Endodermal cell (in vitro differentiated cells): ENCODE measurements at regions not wholly inside any gene's neighbourhood (a gene's known extent, or its start where the extent isn't known, plus 50 kb on each side); places are given as distances from the start of the nearest gene placed in this dataset.

Experiments
- DNase-seq: peaks from one replicate; pipeline ENCODE4 v3.0.0-alpha.2; 2017
- H3K27ac ChIP-seq: 2 replicates; pipeline ENCODE4 v1.5.1; 2013; ENCODE audit warnings: mild to moderate bottlenecking, low read depth, low read length, moderate library complexity
- H3K27me3 ChIP-seq: 2 replicates; pipeline ENCODE4 v1.6.1; 2013; ENCODE audit warnings: mild to moderate bottlenecking, low read length, moderate library complexity; ENCODE audit not compliant: insufficient read depth, control insufficient read depth, poor library complexity, severe bottlenecking
- H3K36me3 ChIP-seq: 2 replicates; pipeline ENCODE4 v1.7.0; 2013; ENCODE audit warnings: mild to moderate bottlenecking, low read length, moderate library complexity; ENCODE audit not compliant: control insufficient read depth, insufficient read depth
- H3K4me1 ChIP-seq: one replicate; pipeline ENCODE4 v1.7.0; 2013; ENCODE audit warnings: low read length; ENCODE audit not compliant: control insufficient read depth, insufficient read depth
- H3K4me3 ChIP-seq: 2 replicates; pipeline ENCODE4 v1.5.1; 2013; ENCODE audit warnings: mild to moderate bottlenecking, low read length, moderate library complexity
- H3K9ac ChIP-seq: 2 replicates; pipeline ENCODE4 v1.6.1; 2013; ENCODE audit warnings: mild to moderate bottlenecking, low read length, moderate library complexity; ENCODE audit not compliant: poor library complexity, severe bottlenecking; ENCODE audit errors: extremely low read depth
- H3K9me3 ChIP-seq: 2 replicates; pipeline ENCODE4 v1.6.1; 2013; ENCODE audit warnings: mild to moderate bottlenecking, low read length, moderate library complexity; ENCODE audit not compliant: control insufficient read depth
- H3K27ac Mint-ChIP-seq: 2 replicates; pipeline ENCODE4 v1.8.0; 2020; ENCODE audit warnings: mixed read lengths
- H3K27me3 Mint-ChIP-seq: 2 replicates; pipeline ENCODE4 v1.8.0; 2021; ENCODE audit warnings: mild to moderate bottlenecking, mixed read lengths; ENCODE audit not compliant: insufficient read depth
- H3K36me3 Mint-ChIP-seq: 2 replicates; pipeline ENCODE4 v1.8.0; 2020; ENCODE audit warnings: low read depth, mixed read lengths
- H3K4me1 Mint-ChIP-seq: 2 replicates; pipeline ENCODE4 v1.8.0; 2020; ENCODE audit warnings: mixed read lengths
- H3K4me3 Mint-ChIP-seq: 2 replicates; pipeline ENCODE4 v1.8.0; 2020; ENCODE audit warnings: mild to moderate bottlenecking, moderate library complexity, mixed read lengths
- H3K9me3 Mint-ChIP-seq: 2 replicates; pipeline ENCODE4 v1.8.0; 2020; ENCODE audit warnings: mild to moderate bottlenecking, mixed read lengths
- CTCF ChIP-seq: fragments of 200-600 bp; sonication (generic); conservative IDR thresholded peaks from 2 replicates; pipeline ENCODE4 v1.5.0; 2021; ENCODE audit warnings: antibody characterized with exemption, mild to moderate bottlenecking
- WGBS, 2 experiments: methylation state at CpG; one replicate each; pipeline versions ENCODE4 v1.1.5 to v1.1.7; 2013; ENCODE audit warnings: missing lambda C conversion rate in 2 of 2, mixed read lengths in 1 of 2; ENCODE audit not compliant: insufficient coverage in 1 of 2, insufficient read length in 1 of 2; 5-methylcytosine and 5-hydroxymethylcytosine counted together

DNA sequence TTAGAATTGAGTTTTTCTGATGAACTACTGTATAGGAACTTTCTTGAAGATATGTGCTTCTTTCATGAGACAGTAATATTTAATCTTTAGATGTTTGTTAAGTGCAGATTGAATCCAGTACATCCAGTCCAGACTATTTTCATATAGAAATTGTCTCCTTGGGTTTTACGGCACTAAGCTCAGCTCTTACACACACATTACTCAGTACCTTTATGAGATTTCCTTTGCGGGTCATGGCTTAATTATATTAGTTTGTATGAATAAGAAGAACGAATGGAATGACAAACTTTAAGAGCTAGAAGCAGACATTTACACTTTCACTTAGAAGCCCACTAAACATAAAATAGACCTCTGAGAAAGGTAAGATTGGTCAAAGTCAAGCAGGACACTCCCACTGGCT lies 223.3 kb upstream of the THUMPD2 start:
- Histone ChIP-seq H3K9me3 (no peaks in the 10 kb centered on the region), H3K27me3 (no peaks in the 10 kb centered on the region), H3K4me1 (no peaks in the 10 kb centered on the region), H3K27ac (no peak overlapping the region), H3K4me3 (no peak overlapping the region), H3K9ac (no peak overlapping the region), H3K36me3 (no peaks in the 10 kb centered on the region)
- no peak overlapping the region for H3K27ac Mint-ChIP-seq
- no peaks in the 10 kb centered on the region for H3K4me1 Mint-ChIP-seq
- no peak for TF ChIP-seq CTCF
- WGBS, 2 experiments: 100% methylated on average over 2 of the region's 3 CpGs; no CpG with 5 or more reads in 1 of the 2 experiments
- no peak for DNase-seq
- H3K36me3 Mint-ChIP-seq: no peaks in the 10 kb centered on the region
- no peak overlapping the region for H3K4me3 Mint-ChIP-seq
- H3K27me3 Mint-ChIP-seq: no peaks in the 10 kb centered on the region
- H3K9me3 Mint-ChIP-seq: no peaks in the 10 kb centered on the region

GRCh38 chr2:39999864-40000263 lies 220.8 kb upstream of the THUMPD2 start:
- H3K4me3 ChIP-seq: no peak overlapping the region
- TF ChIP-seq CTCF: no peak
- H3K4me1 Mint-ChIP-seq: no peaks in the 10 kb centered on the region
- no peaks in the 10 kb centered on the region for H3K9me3 ChIP-seq
- 88 to 100% methylated on average over 4 of the region's 4 CpGs for WGBS, 2 experiments
- H3K36me3 ChIP-seq: no peaks in the 10 kb centered on the region
- no peaks in the 10 kb centered on the region for H3K9me3 Mint-ChIP-seq
- no peaks in the 10 kb centered on the region for H3K4me1 ChIP-seq
- H3K9ac ChIP-seq: no peak overlapping the region
- no peak overlapping the region for H3K4me3 Mint-ChIP-seq
- H3K27me3 ChIP-seq: no peaks in the 10 kb centered on the region
- DNase-seq: no peak
- no peak overlapping the region for H3K27ac Mint-ChIP-seq
- no peaks in the 10 kb centered on the region for H3K27me3 Mint-ChIP-seq
- H3K36me3 Mint-ChIP-seq: no peaks in the 10 kb centered on the region
- H3K27ac ChIP-seq: no peak overlapping the region

DNA sequence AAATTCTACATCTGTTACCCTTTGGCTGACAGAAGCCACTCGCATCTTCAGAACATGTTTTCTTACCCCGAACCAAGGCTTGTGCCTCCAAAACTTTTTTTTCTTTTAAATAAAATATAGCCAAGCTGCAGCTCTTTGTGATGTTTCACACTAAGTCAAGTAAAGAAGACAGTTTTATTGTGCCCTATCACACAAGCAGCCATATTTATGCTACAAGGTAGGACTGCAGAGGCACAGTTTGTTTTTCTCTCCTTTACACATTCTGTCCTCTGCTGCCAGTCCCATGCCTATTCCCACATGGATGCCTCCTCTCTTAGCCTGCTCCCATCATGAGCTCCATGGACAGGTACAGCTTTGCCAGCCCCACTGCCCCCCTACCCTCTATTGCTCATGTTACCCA lies 219.6 kb upstream of the THUMPD2 start:
- WGBS, 2 experiments: 86% methylated on average over 1 to 2 of the region's 2 CpGs
- Mint-ChIP-seq H3K27me3 (no peaks in the 10 kb centered on the region), H3K27ac (no peak overlapping the region), H3K9me3 (no peaks in the 10 kb centered on the region), H3K36me3 (no peaks in the 10 kb centered on the region), H3K4me3 (no peak overlapping the region), H3K4me1 (no peaks in the 10 kb centered on the region)
- TF ChIP-seq CTCF: no peak
- H3K4me1 ChIP-seq: no peaks in the 10 kb centered on the region
- H3K4me3 ChIP-seq: no peak overlapping the region
- no peaks in the 10 kb centered on the region for H3K9me3 ChIP-seq
- no peaks in the 10 kb centered on the region for H3K27me3 ChIP-seq
- no peak for DNase-seq
- H3K9ac ChIP-seq: no peak overlapping the region
- H3K27ac ChIP-seq: no peak overlapping the region
- no peaks in the 10 kb centered on the region for H3K36me3 ChIP-seq
